Inferior parietal cortex (tissue), 1 donor: ENCODE measurements at regions not wholly inside any gene's neighbourhood (a gene's known extent, or its start where the extent isn't known, plus 50 kb on each side); places are given as distances from the start of the nearest gene placed in this dataset.
"Not testable (repeated sequence)": the region's sequence is repeated elsewhere in the genome, so short reads cannot be mapped to it uniquely, and the experiment has no call there.

ENCODE experiments used
- DNase-seq: peaks from one replicate; pipeline ENCODE4 v3.0.0-alpha.2; 2016; ENCODE audit errors: extremely low spot score

- peak; percentile 53 for DNase-seq
These were observed 124.3 kb upstream of the SPRED1 start for GRCh38 chr15:38128341-38128781.

- no peak for DNase-seq
These were observed 123.7 kb upstream of the SPRED1 start for GRCh38 chr15:38128921-38129320.

- peak; percentile 85 for DNase-seq
These were observed 123.0 kb upstream of the SPRED1 start for GRCh38 chr15:38129531-38130204.

- DNase-seq = peak; percentile 60
These were observed 122.5 kb upstream of the SPRED1 start for GRCh38 chr15:38130205-38130567.

- DNase-seq = peak; percentile 49
These were observed 121.7 kb upstream of the SPRED1 start for GRCh38 chr15:38130740-38131498.

GRCh38 chr15:38134252-38134651 is 118.4 kb upstream of the SPRED1 start:
- no peak for DNase-seq

GRCh38 chr15:38142195-38142594 is 110.4 kb upstream of the SPRED1 start:
- not testable (repeated sequence) for DNase-seq

- no peak for DNase-seq
These were observed 107.7 kb upstream of the SPRED1 start for GRCh38 chr15:38144921-38145320.

- DNase-seq = no peak
These were observed 107.0 kb upstream of the SPRED1 start for GRCh38 chr15:38145651-38146111.

- no peak for DNase-seq
These were observed 105.4 kb upstream of the SPRED1 start for GRCh38 chr15:38147246-38147645.

GRCh38 chr15:38148471-38148870 is 104.2 kb upstream of the SPRED1 start:
- DNase-seq = no peak

GRCh38 chr15:38149315-38149714 is 103.3 kb upstream of the SPRED1 start:
- DNase-seq = no peak

- DNase-seq = no peak
These were observed 102.5 kb upstream of the SPRED1 start for GRCh38 chr15:38150148-38150547.

- DNase-seq = no peak
These were observed 101.8 kb upstream of the SPRED1 start for GRCh38 chr15:38150794-38151193.

- DNase-seq = no peak
These were observed 98.9 kb upstream of the SPRED1 start for GRCh38 chr15:38153781-38154180.

GRCh38 chr15:38154255-38154654 is 98.4 kb upstream of the SPRED1 start:
- DNase-seq = no peak

- no peak for DNase-seq
These were observed 97.8 kb upstream of the SPRED1 start for GRCh38 chr15:38154837-38155236.

GRCh38 chr15:38163658-38164057 is 89.0 kb upstream of the SPRED1 start:
- DNase-seq = no peak

GRCh38 chr15:38164061-38164460 is 88.6 kb upstream of the SPRED1 start:
- no peak for DNase-seq

- DNase-seq = no peak
These were observed 88.1 kb upstream of the SPRED1 start for GRCh38 chr15:38164507-38164906.

GRCh38 chr15:38168467-38169070 is 84.1 kb upstream of the SPRED1 start:
- no peak for DNase-seq

GRCh38 chr15:38171973-38172372 is 80.7 kb upstream of the SPRED1 start:
- DNase-seq = no peak

- DNase-seq = peak; percentile 19
These were observed 77.9 kb upstream of the SPRED1 start for GRCh38 chr15:38174691-38175090.
